HCT116 (cell line): ENCODE measurements at regions not wholly inside any gene's neighbourhood (a gene's known extent, or its start where the extent isn't known, plus 50 kb on each side); places are given as distances from the start of the nearest gene placed in this dataset.

Source experiments
- ATAC-seq: fragments of 200-7000 bp; cut with Tn5 transposase; 2 replicates; pipeline ENCODE4 v1.9.1; 2020; ENCODE audit warnings: mild to moderate bottlenecking, moderate library complexity
- BruUV-seq: library from RNA; stranded (reverse); fragments of 400-500 nt; replicated peaks from 2 replicates; lab custom pipeline; 2021; lab: Mats Ljungman, UMichigan
- CTCF ChIA-PET: fragments of 300-600 bp; sonication (Branson Sonifier 250); formaldehyde crosslinking; loops from one replicate; lab custom pipeline; 2021; ENCODE audit warnings: antibody characterized with exemption; lab: Charles Lee
- POLR2A ChIA-PET: fragments of 300-600, 350-600 bp; sonication (Branson Sonifier 250); formaldehyde crosslinking; loops from one replicate; lab custom pipeline; 2021; ENCODE audit warnings: antibody characterized with exemption; lab: Charles Lee
- RAD21 ChIA-PET, 2 experiments: fragments of 300-600 bp; sonication (Branson Sonifier 250); formaldehyde crosslinking; loops; one replicate each; lab custom pipeline; 2023; ENCODE audit warnings: low total read pairs in 2 of 2; ENCODE audit not compliant: uncharacterized antibody in 2 of 2, unreplicated experiment in 2 of 2, low non-redundant PET in 1 of 2; lab: Charles Lee
- DNase-seq: peaks from one replicate; pipeline ENCODE4 v3.0.0-alpha.2; 2010; ENCODE audit warnings: low read depth, low spot score
- H2AFZ ChIP-seq: fragments of 200-600 bp; shearing (Covaris generic), sonication (generic); 2 replicates; pipeline ENCODE4 v1.6.1; 2017; ENCODE audit warnings: low read depth, mixed run types, mixed read lengths, antibody characterized with exemption, low read length; ENCODE audit not compliant: poor library complexity, severe bottlenecking
- H3K27ac ChIP-seq: 2 replicates; pipeline ENCODE4 v1.5.1; 2012; ENCODE audit warnings: low read depth, low read length
- H3K27me3 ChIP-seq: fragments of 200-600 bp; sonication (generic); 2 replicates; pipeline ENCODE4 v1.6.1; 2016; ENCODE audit warnings: mixed run types, low read length, mixed read lengths; ENCODE audit not compliant: insufficient read depth
- H3K36me3 ChIP-seq, 2 experiments: fragments of 200-500 bp in 1 of 2; fragments of 200-600 bp in 1 of 2; sonication (Bioruptor generic) in 1 of 2; sonication (generic) in 1 of 2; 2 replicates each; pipeline versions ENCODE4 v1.5.1 to v1.6.1; 2014 to 2016; ENCODE audit warnings: low read length in 2 of 2, inconsistent platforms in 1 of 2, mixed read lengths in 1 of 2, mixed run types in 1 of 2; ENCODE audit not compliant: insufficient read depth in 2 of 2, control insufficient read depth in 1 of 2
- H3K4me1 ChIP-seq, 2 experiments: fragments of 200-600 bp in 1 of 2; sonication (generic) in 1 of 2; 2 replicates each; pipeline versions ENCODE4 v1.5.1 to v1.6.1; 2012 to 2017; ENCODE audit warnings: low read length in 2 of 2, inconsistent platforms in 1 of 2, mild to moderate bottlenecking in 1 of 2, mixed read lengths in 1 of 2, mixed run types in 1 of 2, moderate library complexity in 1 of 2; ENCODE audit not compliant: insufficient read depth in 2 of 2, control insufficient read depth in 1 of 2
- H3K4me2 ChIP-seq: fragments of 200-600 bp; sonication (generic); 2 replicates; pipeline ENCODE4 v1.6.1; 2017; ENCODE audit warnings: mixed run types, low read length, mixed read lengths
- H3K4me3 ChIP-seq, 2 experiments: fragments of 200-600 bp in 1 of 2; sonication (generic) in 1 of 2; replicated peaks in 1 of 2; 2 replicates each; pipeline ENCODE4 v1.5.1; 2011 to 2016; ENCODE audit warnings: low read length in 2 of 2, control low read depth in 1 of 2, low read depth in 1 of 2, mild to moderate bottlenecking in 1 of 2, mixed read lengths in 1 of 2, mixed run types in 1 of 2
- H3K79me2 ChIP-seq: fragments of 200-600 bp; sonication (generic); 2 replicates; pipeline ENCODE4 v1.6.1; 2017; ENCODE audit warnings: mild to moderate bottlenecking, mixed run types, low read length, moderate library complexity, mixed read lengths; ENCODE audit not compliant: insufficient read depth
- H3K9ac ChIP-seq: fragments of 200-600 bp; sonication (generic); 2 replicates; pipeline ENCODE4 v1.6.1; 2016; ENCODE audit warnings: low read length, mixed read lengths
- H3K9me2 ChIP-seq: fragments of 200-600 bp; sonication (generic), shearing (Covaris generic); 2 replicates; pipeline ENCODE4 v1.6.1; 2017; ENCODE audit warnings: mixed run types, mild to moderate bottlenecking, moderate library complexity; ENCODE audit not compliant: insufficient read depth
- H3K9me3 ChIP-seq, 2 experiments: fragments of 200-500 bp in 1 of 2; fragments of 200-600 bp in 1 of 2; sonication (Bioruptor generic) in 1 of 2; sonication (generic) in 1 of 2; 2 replicates each; pipeline ENCODE4 v1.6.1; 2014 to 2017; ENCODE audit warnings: low read length in 2 of 2, mixed read lengths in 2 of 2, inconsistent platforms in 1 of 2, low read depth in 1 of 2, mild to moderate bottlenecking in 1 of 2, mixed run types in 1 of 2, moderate library complexity in 1 of 2; ENCODE audit not compliant: control insufficient read depth in 1 of 2, insufficient read depth in 1 of 2
- H4K20me1 ChIP-seq: fragments of 200-600 bp; sonication (generic), shearing (Covaris generic); 2 replicates; pipeline ENCODE4 v1.6.1; 2017; ENCODE audit warnings: mixed run types, mild to moderate bottlenecking, moderate library complexity; ENCODE audit not compliant: insufficient read depth
- CEBPB ChIP-seq: IDR thresholded peaks from 2 replicates; pipeline ENCODE4 v1.6.1; 2012; ENCODE audit warnings: low read depth
- EZH2phosphoT487 ChIP-seq: fragments of 200-600 bp; IDR thresholded peaks from 2 replicates; pipeline ENCODE4 v1.6.1; 2018; ENCODE audit warnings: antibody characterized with exemption, borderline replicate concordance
- JUND ChIP-seq: IDR thresholded peaks from 2 replicates; pipeline ENCODE4 v1.6.1; 2012
- SIN3A ChIP-seq: IDR thresholded peaks from 2 replicates; pipeline ENCODE4 v1.6.1; 2012; ENCODE audit warnings: low read depth
- SP1 ChIP-seq: IDR thresholded peaks from 2 replicates; pipeline ENCODE4 v1.6.1; 2012; ENCODE audit warnings: low read depth
- SRF ChIP-seq: IDR thresholded peaks from 2 replicates; pipeline ENCODE4 v1.6.1; 2012; ENCODE audit warnings: low read depth
- ZNF274 ChIP-seq: fragments of 200-500 bp; sonication (Bioruptor generic); IDR thresholded peaks from 2 replicates; pipeline ENCODE4 v1.6.1; 2014; ENCODE audit warnings: mild to moderate bottlenecking, low read depth, low read length, inconsistent platforms
- intact Hi-C: fragments of 100-400 bp; cut with micrococcal nuclease; formaldehyde crosslinking; loops from 2 replicates; pipeline ENCODE4 v1.10.0; 2022
- TF ChIP-seq, protein P1 (sequence below), 3 experiments: fragments of 200-600 bp in 1 of 3; sonication (generic) in 1 of 3; IDR thresholded peaks in 2 of 3; conservative IDR thresholded peaks in 1 of 3; 2 replicates each; pipeline ENCODE4 v1.5.1; 2012 to 2017; ENCODE audit warnings: low read depth in 2 of 3, low read length in 2 of 3, antibody characterized with exemption in 1 of 3, borderline replicate concordance in 1 of 3, control low read depth in 1 of 3, mild to moderate bottlenecking in 1 of 3, mixed read lengths in 1 of 3, mixed run types in 1 of 3, moderate library complexity in 1 of 3; ENCODE audit not compliant: insufficient read depth in 1 of 3
- TF ChIP-seq, protein P2 (sequence below): IDR thresholded peaks from 2 replicates; pipeline ENCODE4 v1.6.1; 2012

DNA sequence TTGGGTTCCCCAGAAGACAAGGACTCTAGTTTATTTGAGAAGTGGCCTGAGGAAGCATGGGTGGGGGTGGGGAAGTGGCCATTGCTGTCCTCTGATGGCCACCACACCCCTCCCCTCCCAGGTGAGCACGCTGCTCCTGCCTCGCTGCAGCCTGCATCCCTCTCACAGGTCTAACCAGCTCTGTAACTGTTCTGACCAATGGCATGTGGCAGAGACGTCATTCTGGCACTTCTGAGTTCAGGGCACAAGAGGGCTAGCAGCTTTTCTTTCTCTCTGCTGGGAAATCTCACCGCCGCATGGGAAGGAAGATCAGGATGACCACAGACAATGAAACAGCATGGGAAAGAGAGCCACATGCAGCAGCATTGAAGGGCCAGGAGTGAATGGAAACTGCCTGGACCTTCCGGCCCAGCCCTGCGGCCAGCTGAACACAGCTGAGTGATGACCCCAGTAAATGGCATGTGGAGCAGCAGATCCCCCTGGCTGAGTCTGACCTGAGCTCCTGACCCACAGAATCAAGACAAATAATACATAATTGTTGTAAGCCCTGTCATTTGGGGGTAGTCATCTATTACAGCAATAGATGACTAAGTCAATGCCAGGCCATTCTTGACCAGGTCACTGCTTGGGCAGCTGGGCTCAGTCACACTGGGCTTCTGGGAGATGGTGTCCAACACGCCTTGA, 179.8 kb downstream of the LINC00237 start:
- DNase-seq: no peak
- Histone ChIP-seq H3K4me2 (no peak overlapping the region), H3K9me3 (no peaks in the 10 kb centered on the region), H2AFZ (no peak overlapping the region), H3K4me1 (no peaks in the 10 kb centered on the region), H3K79me2 (no peaks in the 10 kb centered on the region), H3K36me3 (no peaks in the 10 kb centered on the region)
- RAD21 ChIA-PET: interaction anchor here in 1 of 2 experiments (0.7 kb wide), 1 partner anchor 71 kb away, joined by 10 read pairs; no protein-coding TSS in a partner anchor
- TF ChIP-seq EZH2phosphoT487 (no peak), ZNF274 (no peak), SRF (no peak), SP1 (no peak), JUND (no peak), SIN3A (no peak), CEBPB (no peak)
- TF ChIP-seq, protein P1, sequence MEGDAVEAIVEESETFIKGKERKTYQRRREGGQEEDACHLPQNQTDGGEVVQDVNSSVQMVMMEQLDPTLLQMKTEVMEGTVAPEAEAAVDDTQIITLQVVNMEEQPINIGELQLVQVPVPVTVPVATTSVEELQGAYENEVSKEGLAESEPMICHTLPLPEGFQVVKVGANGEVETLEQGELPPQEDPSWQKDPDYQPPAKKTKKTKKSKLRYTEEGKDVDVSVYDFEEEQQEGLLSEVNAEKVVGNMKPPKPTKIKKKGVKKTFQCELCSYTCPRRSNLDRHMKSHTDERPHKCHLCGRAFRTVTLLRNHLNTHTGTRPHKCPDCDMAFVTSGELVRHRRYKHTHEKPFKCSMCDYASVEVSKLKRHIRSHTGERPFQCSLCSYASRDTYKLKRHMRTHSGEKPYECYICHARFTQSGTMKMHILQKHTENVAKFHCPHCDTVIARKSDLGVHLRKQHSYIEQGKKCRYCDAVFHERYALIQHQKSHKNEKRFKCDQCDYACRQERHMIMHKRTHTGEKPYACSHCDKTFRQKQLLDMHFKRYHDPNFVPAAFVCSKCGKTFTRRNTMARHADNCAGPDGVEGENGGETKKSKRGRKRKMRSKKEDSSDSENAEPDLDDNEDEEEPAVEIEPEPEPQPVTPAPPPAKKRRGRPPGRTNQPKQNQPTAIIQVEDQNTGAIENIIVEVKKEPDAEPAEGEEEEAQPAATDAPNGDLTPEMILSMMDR (IDR thresholded peaks at IDR 0.05 in 2 of 3, conservative IDR thresholded peaks at IDR 0.05 in 1 of 3; ENCODE audit: borderline replicate concordance in 1 of 3, insufficient read depth in 1 of 3, low read depth in 2 of 3, low read length in 2 of 3): no peak
- TF ChIP-seq, protein P2, sequence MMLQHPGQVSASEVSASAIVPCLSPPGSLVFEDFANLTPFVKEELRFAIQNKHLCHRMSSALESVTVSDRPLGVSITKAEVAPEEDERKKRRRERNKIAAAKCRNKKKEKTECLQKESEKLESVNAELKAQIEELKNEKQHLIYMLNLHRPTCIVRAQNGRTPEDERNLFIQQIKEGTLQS: no peak
- TF ChIP-seq, all 23 proteins: peak for 0
- Histone ChIP-seq H3K9me2 (no peaks in the 10 kb centered on the region), H3K27me3 (peaks cover 34% of the 10 kb centered on the region), H3K9ac (no peak overlapping the region), H3K27ac (no peak overlapping the region), H3K4me3 (no peak overlapping the region), H4K20me1 (no peaks in the 10 kb centered on the region)
- intact Hi-C loops: no loop called here
- POLR2A ChIA-PET: no interaction called here
- ATAC-seq: no peak
- no TSS peak for BruUV-seq
- CTCF ChIA-PET: no interaction called here
